ENCODE measurements at regions not wholly inside any gene's neighbourhood (a gene's known extent, or its start where the extent isn't known, plus 50 kb on each side); places are given as distances from the start of the nearest gene placed in this dataset.

DNA sequence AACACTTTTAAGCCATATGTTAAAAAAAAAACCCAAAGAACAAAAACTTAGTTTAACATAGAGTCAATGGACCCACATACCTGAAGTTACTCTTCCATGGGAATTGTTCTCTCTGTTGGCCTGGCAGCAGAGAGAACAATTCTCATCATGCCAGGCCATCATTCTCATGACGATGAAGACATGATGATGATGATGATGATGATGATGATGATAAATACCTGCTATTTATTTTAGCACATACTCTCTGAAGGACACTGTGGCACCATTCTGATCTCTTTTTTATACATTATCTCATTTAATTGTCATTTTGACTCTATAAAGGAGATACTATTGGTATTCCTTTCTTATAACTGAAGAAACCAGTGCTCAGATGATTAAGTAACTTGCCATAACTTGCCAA is 366.9 kb downstream of the MFSD1 start:
- DNase-seq, result no peak
- TF ChIP-seq, protein P1, sequence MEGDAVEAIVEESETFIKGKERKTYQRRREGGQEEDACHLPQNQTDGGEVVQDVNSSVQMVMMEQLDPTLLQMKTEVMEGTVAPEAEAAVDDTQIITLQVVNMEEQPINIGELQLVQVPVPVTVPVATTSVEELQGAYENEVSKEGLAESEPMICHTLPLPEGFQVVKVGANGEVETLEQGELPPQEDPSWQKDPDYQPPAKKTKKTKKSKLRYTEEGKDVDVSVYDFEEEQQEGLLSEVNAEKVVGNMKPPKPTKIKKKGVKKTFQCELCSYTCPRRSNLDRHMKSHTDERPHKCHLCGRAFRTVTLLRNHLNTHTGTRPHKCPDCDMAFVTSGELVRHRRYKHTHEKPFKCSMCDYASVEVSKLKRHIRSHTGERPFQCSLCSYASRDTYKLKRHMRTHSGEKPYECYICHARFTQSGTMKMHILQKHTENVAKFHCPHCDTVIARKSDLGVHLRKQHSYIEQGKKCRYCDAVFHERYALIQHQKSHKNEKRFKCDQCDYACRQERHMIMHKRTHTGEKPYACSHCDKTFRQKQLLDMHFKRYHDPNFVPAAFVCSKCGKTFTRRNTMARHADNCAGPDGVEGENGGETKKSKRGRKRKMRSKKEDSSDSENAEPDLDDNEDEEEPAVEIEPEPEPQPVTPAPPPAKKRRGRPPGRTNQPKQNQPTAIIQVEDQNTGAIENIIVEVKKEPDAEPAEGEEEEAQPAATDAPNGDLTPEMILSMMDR (IDR thresholded peaks at IDR 0.05; ENCODE audit: partially characterized antibody, unreplicated experiment), result no peak
- Mint-ChIP-seq H3K4me1 (ENCODE audit: low read depth, unreplicated experiment) (no peaks in the 10 kb centered on the region), H3K27me3 (ENCODE audit: unreplicated experiment) (peaks cover 2% of the 10 kb centered on the region), H3K9me3 (ENCODE audit: unreplicated experiment) (no peaks in the 10 kb centered on the region), H3K4me3 (ENCODE audit: unreplicated experiment) (no peak overlapping the region), H3K36me3 (ENCODE audit: unreplicated experiment) (no peaks in the 10 kb centered on the region), H3K27ac (ENCODE audit: unreplicated experiment) (no peak overlapping the region)

DNA sequence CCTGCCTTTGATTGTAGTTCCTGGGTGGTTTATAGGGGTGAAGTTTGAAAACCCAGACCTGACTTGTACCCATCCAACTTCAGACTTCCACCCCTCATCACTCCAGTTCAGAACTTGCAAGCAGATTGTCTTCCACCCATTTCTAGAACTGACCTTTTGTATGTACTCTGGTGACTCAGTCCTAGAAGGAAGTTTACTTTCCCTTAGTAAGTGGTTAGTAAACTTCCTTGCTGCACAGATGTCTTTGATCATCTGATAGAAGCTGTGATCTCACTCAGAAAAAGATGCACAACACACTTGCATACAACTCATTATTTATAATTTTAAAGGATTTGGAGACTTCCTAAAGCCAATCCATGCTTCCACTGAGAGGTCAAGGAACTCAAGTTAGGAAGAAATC is 368.0 kb downstream of the MFSD1 start:
- Mint-ChIP-seq H3K27ac (ENCODE audit: unreplicated experiment) (no peak overlapping the region), H3K9me3 (ENCODE audit: unreplicated experiment) (no peaks in the 10 kb centered on the region), H3K36me3 (ENCODE audit: unreplicated experiment) (no peaks in the 10 kb centered on the region), H3K4me1 (ENCODE audit: low read depth, unreplicated experiment) (no peaks in the 10 kb centered on the region), H3K27me3 (ENCODE audit: unreplicated experiment) (peaks cover 2% of the 10 kb centered on the region), H3K4me3 (ENCODE audit: unreplicated experiment) (no peak overlapping the region)
- TF ChIP-seq, protein P1 (IDR thresholded peaks at IDR 0.05; ENCODE audit: partially characterized antibody, unreplicated experiment), result no peak
- DNase-seq, result no peak

DNA sequence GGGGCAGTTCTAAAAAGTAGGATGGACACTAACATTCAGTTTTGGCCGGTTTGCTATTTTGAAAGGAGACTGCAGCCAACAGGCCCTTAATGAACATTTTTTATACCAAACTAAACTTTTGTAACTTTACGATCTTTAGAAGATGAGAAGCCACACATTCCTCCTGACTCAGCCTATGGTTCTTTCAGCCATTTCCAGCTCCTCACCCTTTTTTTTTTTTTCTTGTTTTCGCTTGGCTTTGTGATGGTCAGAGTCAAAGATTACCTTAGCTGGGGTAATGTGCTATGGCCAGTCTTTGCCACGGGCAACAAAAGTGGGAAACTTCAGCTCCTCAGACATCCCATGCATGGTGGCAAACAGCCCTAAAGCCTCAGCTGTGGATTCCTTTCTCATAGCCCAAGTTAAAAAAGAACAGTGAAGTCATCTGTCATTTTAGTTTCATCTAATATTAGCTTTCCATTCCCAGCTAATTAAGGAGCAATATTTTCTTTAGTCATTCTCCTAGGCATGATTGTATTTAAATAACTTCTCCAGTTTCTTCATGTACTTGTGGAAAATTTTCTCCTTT is 368.7 kb downstream of the MFSD1 start:
- DNase-seq, result no peak
- TF ChIP-seq, protein P1 (IDR thresholded peaks at IDR 0.05; ENCODE audit: partially characterized antibody, unreplicated experiment), result no peak
- Mint-ChIP-seq H3K4me1 (ENCODE audit: low read depth, unreplicated experiment) (no peaks in the 10 kb centered on the region), H3K36me3 (ENCODE audit: unreplicated experiment) (no peaks in the 10 kb centered on the region), H3K27ac (ENCODE audit: unreplicated experiment) (no peak overlapping the region), H3K27me3 (ENCODE audit: unreplicated experiment) (peaks cover 2% of the 10 kb centered on the region), H3K9me3 (ENCODE audit: unreplicated experiment) (no peaks in the 10 kb centered on the region), H3K4me3 (ENCODE audit: unreplicated experiment) (no peak overlapping the region)

GRCh38 chr3:159171333-159171732 is 369.5 kb downstream of the MFSD1 start:
- Mint-ChIP-seq H3K9me3 (ENCODE audit: unreplicated experiment) (no peaks in the 10 kb centered on the region), H3K4me3 (ENCODE audit: unreplicated experiment) (no peak overlapping the region), H3K36me3 (ENCODE audit: unreplicated experiment) (no peaks in the 10 kb centered on the region), H3K27ac (ENCODE audit: unreplicated experiment) (no peak overlapping the region), H3K4me1 (ENCODE audit: low read depth, unreplicated experiment) (no peaks in the 10 kb centered on the region), H3K27me3 (ENCODE audit: unreplicated experiment) (peaks cover 2% of the 10 kb centered on the region)
- no peak for DNase-seq
- TF ChIP-seq, protein P1 (IDR thresholded peaks at IDR 0.05; ENCODE audit: partially characterized antibody, unreplicated experiment), result no peak

GRCh38 chr3:159172473-159172872 is 370.6 kb downstream of the MFSD1 start:
- no peak overlapping the region for H3K4me3 Mint-ChIP-seq (ENCODE audit: unreplicated experiment)
- no peaks in the 10 kb centered on the region for H3K36me3 Mint-ChIP-seq (ENCODE audit: unreplicated experiment)
- no peaks in the 10 kb centered on the region for H3K4me1 Mint-ChIP-seq (ENCODE audit: low read depth, unreplicated experiment)
- no peaks in the 10 kb centered on the region for H3K9me3 Mint-ChIP-seq (ENCODE audit: unreplicated experiment)
- TF ChIP-seq, protein P1 (IDR thresholded peaks at IDR 0.05; ENCODE audit: partially characterized antibody, unreplicated experiment), result no peak
- DNase-seq, result no peak
- peaks cover 2% of the 10 kb centered on the region for H3K27me3 Mint-ChIP-seq (ENCODE audit: unreplicated experiment)
- H3K27ac Mint-ChIP-seq (ENCODE audit: unreplicated experiment), result no peak overlapping the region
